Left lung (tissue), 4 donors: ENCODE measurements at regions not wholly inside any gene's neighbourhood (a gene's known extent, or its start where the extent isn't known, plus 50 kb on each side); places are given as distances from the start of the nearest gene placed in this dataset.

ENCODE experiments used
- ATAC-seq: fragments of 200-7000 bp; cut with Tn5 transposase; one replicate; pipeline ENCODE4 v1.9.1; 2020; ENCODE audit warnings: moderate library complexity
- DNase-seq, 4 donors: peaks; one replicate each; pipeline ENCODE4 v3.0.0-alpha.2; 2013 to 2020
- H3K27ac ChIP-seq, 2 donors: fragments of 200-600 bp; sonication (generic) in 1 of 2; one replicate each; pipeline versions ENCODE4 v1.5.0 to v1.8.0; 2020 to 2021
- H3K27me3 ChIP-seq, 2 donors: fragments of 200-600 bp; sonication (generic) in 1 of 2; one replicate each; pipeline versions ENCODE4 v1.5.0 to v1.8.0; 2020 to 2021
- H3K36me3 ChIP-seq, 2 donors: fragments of 200-600 bp; sonication (generic) in 1 of 2; one replicate each; pipeline versions ENCODE4 v1.5.0 to v1.8.0; 2020 to 2021
- H3K4me1 ChIP-seq, 2 donors: fragments of 200-600 bp; one replicate each; pipeline ENCODE4 v1.8.0; 2021
- H3K4me3 ChIP-seq, 2 donors: fragments of 200-600 bp; sonication (generic) in 1 of 2; one replicate each; pipeline versions ENCODE4 v1.5.0 to v1.8.0; 2020 to 2021; ENCODE audit warnings: mild to moderate bottlenecking in 1 of 2
- H3K9me3 ChIP-seq, 2 donors: fragments of 200-600 bp; sonication (generic) in 1 of 2; one replicate each; pipeline versions ENCODE4 v1.5.0 to v1.8.0; 2020 to 2021
- CTCF ChIP-seq, 2 donors: fragments of 200-600 bp; sonication (generic) in 1 of 2; IDR thresholded peaks; one replicate each; pipeline versions ENCODE4 v1.5.0 to v1.8.0; 2021; ENCODE audit warnings: antibody characterized with exemption in 2 of 2
- intact Hi-C, 2 donors: fragments of 100-400 bp; cut with DNase I; formaldehyde crosslinking; loops; one replicate each; pipeline versions ENCODE4 v1.11.2 to v1.14.2; 2022
- donor health status: DM: no; HTN: yes; CAD: no.
- donor health status: DM: no; HTN: no; CAD: no.

GRCh38 chrX:20421275-20421674 is 154.6 kb upstream of the RPS6KA3 start:
- H3K9me3 ChIP-seq: no peaks in the 10 kb centered on the region
- ATAC-seq (no peak), DNase-seq (no peak)
- no peak overlapping the region for H3K27ac ChIP-seq
- H3K4me3 ChIP-seq: no peak overlapping the region
- intact Hi-C loops: no loop called here
- TF ChIP-seq CTCF (IDR thresholded peaks at IDR 0.05): no peak
- no peaks in the 10 kb centered on the region for H3K27me3 ChIP-seq
- H3K4me1 ChIP-seq: no peaks in the 10 kb centered on the region
- H3K36me3 ChIP-seq: no peaks in the 10 kb centered on the region

GRCh38 chrX:20420058-20420457 is 153.3 kb upstream of the RPS6KA3 start:
- no peak for DNase-seq
- no peaks in the 10 kb centered on the region for H3K36me3 ChIP-seq
- ATAC-seq: no peak
- H3K4me1 ChIP-seq: no peaks in the 10 kb centered on the region
- H3K27me3 ChIP-seq: no peaks in the 10 kb centered on the region
- no peak for TF ChIP-seq CTCF (IDR thresholded peaks at IDR 0.05)
- no peaks in the 10 kb centered on the region for H3K9me3 ChIP-seq
- no peak overlapping the region for H3K4me3 ChIP-seq
- no peak overlapping the region for H3K27ac ChIP-seq
- intact Hi-C loops: no loop called here

- Histone ChIP-seq H3K4me3 (no peak overlapping the region), H3K27me3 (no peaks in the 10 kb centered on the region), H3K27ac (no peak overlapping the region), H3K9me3 (no peaks in the 10 kb centered on the region), H3K4me1 (peaks cover 0 to 3% of the 10 kb centered on the region in 2 donors), H3K36me3 (no peaks in the 10 kb centered on the region)
- intact Hi-C loops: no loop called here
- no peak for TF ChIP-seq CTCF (IDR thresholded peaks at IDR 0.05)
- DNase-seq (no peak), ATAC-seq (peak; percentile 30)
Measured at GRCh38 chrX:20418379-20419150, 151.9 kb upstream of the RPS6KA3 start.

GRCh38 chrX:20414762-20415445 is 148.2 kb upstream of the RPS6KA3 start:
- ATAC-seq (no peak), DNase-seq (no peak)
- no peak overlapping the region for H3K4me3 ChIP-seq
- H3K36me3 ChIP-seq: no peaks in the 10 kb centered on the region
- no peaks in the 10 kb centered on the region for H3K9me3 ChIP-seq
- TF ChIP-seq CTCF (IDR thresholded peaks at IDR 0.05): no peak
- peaks cover 0 to 3% of the 10 kb centered on the region in 2 donors for H3K4me1 ChIP-seq
- no peak overlapping the region for H3K27ac ChIP-seq
- no peaks in the 10 kb centered on the region for H3K27me3 ChIP-seq
- intact Hi-C loops: no loop called here

- intact Hi-C loops: no loop called here
- Histone ChIP-seq H3K4me1 (peaks cover 0 to 3% of the 10 kb centered on the region in 2 donors), H3K36me3 (no peaks in the 10 kb centered on the region), H3K27me3 (no peaks in the 10 kb centered on the region), H3K9me3 (no peaks in the 10 kb centered on the region), H3K4me3 (no peak overlapping the region), H3K27ac (peak overlapping the region; percentile 7 to 76)
- ATAC-seq (peak; percentile 72), DNase-seq (no peak)
- TF ChIP-seq CTCF (IDR thresholded peaks at IDR 0.05): no peak
Measured at GRCh38 chrX:20414066-20414465, 147.4 kb upstream of the RPS6KA3 start.
